BJ (cell line): ENCODE measurements at regions not wholly inside any gene's neighbourhood (a gene's known extent, or its start where the extent isn't known, plus 50 kb on each side); places are given as distances from the start of the nearest gene placed in this dataset.
"Not testable (repeated sequence)": the region's sequence is repeated elsewhere in the genome, so short reads cannot be mapped to it uniquely, and the experiment has no call there.

Experiments
- CTCF ChIA-PET: fragments of 350-600 bp; formaldehyde crosslinking; extraction: SDS; loops from one replicate; lab custom pipeline; 2021; ENCODE audit warnings: antibody characterized with exemption, inconsistent platforms; lab: Yijun Ruan, JAX
- POLR2A ChIA-PET: fragments of 300-600 bp; sonication (Branson Sonifier 250); formaldehyde crosslinking; extraction: SDS; loops from one replicate; lab custom pipeline; 2021; ENCODE audit warnings: antibody characterized with exemption; lab: Charles Lee
- DNase-seq: peaks from one replicate; pipeline ENCODE4 v3.0.0-alpha.2; 2011; ENCODE audit warnings: low read depth
- H3K27me3 ChIP-seq: 2 replicates; pipeline ENCODE4 v1.6.0; 2011; ENCODE audit warnings: low read length; ENCODE audit not compliant: control insufficient read depth, insufficient read depth
- H3K36me3 ChIP-seq: 2 replicates; pipeline ENCODE4 v1.5.1; 2011; ENCODE audit warnings: low read length; ENCODE audit not compliant: control insufficient read depth, insufficient read depth
- H3K4me3 ChIP-seq: 2 replicates; pipeline ENCODE4 v1.5.1; 2011; ENCODE audit warnings: low read depth, mild to moderate bottlenecking, control low read depth, low read length
- CTCF ChIP-seq: IDR thresholded peaks from 2 replicates; pipeline ENCODE4 v1.5.1; 2011; ENCODE audit warnings: low read depth, mild to moderate bottlenecking, control low read depth, inconsistent platforms, low read length, moderate library complexity; ENCODE audit not compliant: insufficient read depth

- DNase-seq, H3K4me3 ChIP-seq, H3K27me3 ChIP-seq, CTCF ChIA-PET, H3K36me3 ChIP-seq, POLR2A ChIA-PET: not testable (repeated sequence)
These were observed 357.3 kb upstream of the WSB1 start for GRCh38 chr17:26936645-26937044.

GRCh38 chr17:26937750-26938322, 356.1 kb upstream of the WSB1 start:
- H3K36me3 ChIP-seq, DNase-seq, POLR2A ChIA-PET, H3K4me3 ChIP-seq, CTCF ChIA-PET, H3K27me3 ChIP-seq: not testable (repeated sequence)

- H3K27me3 ChIP-seq, POLR2A ChIA-PET, H3K4me3 ChIP-seq, DNase-seq, H3K36me3 ChIP-seq: not testable (repeated sequence)
- CTCF ChIA-PET = interaction anchor here (0.7 kb wide), 1 partner anchor 256 kb away, joined by 3 read pairs; no protein-coding TSS in a partner anchor
These were observed 354.2 kb upstream of the WSB1 start for GRCh38 chr17:26939755-26940154.

GRCh38 chr17:26940587-26940986, 353.3 kb upstream of the WSB1 start:
- H3K4me3 ChIP-seq, DNase-seq, H3K36me3 ChIP-seq, H3K27me3 ChIP-seq, CTCF ChIA-PET, POLR2A ChIA-PET: not testable (repeated sequence)

- Histone ChIP-seq H3K27me3 (no peaks in the 10 kb centered on the region), H3K36me3 (no peaks in the 10 kb centered on the region), H3K4me3 (no peak overlapping the region)
- no peak for DNase-seq
- TF ChIP-seq CTCF = no peak
- ChIA-PET POLR2A (no interaction called here), CTCF (no interaction called here)
These were observed 331.4 kb upstream of the WSB1 start for GRCh38 chr17:26962255-26963162.

- POLR2A ChIA-PET = no interaction called here
- H3K36me3 ChIP-seq = no peaks in the 10 kb centered on the region
These were observed 330.8 kb upstream of the WSB1 start for GRCh38 chr17:26963163-26963503.

GRCh38 chr17:26965898-26966624, 327.9 kb upstream of the WSB1 start:
- H3K36me3 ChIP-seq, POLR2A ChIA-PET, CTCF ChIA-PET, DNase-seq, H3K4me3 ChIP-seq, H3K27me3 ChIP-seq: not testable (repeated sequence)

More at GRCh38 chr17:26963163-26963503, 330.8 kb upstream of the WSB1 start:
- Histone ChIP-seq H3K4me3 (no peak overlapping the region), H3K27me3 (no peaks in the 10 kb centered on the region)
- CTCF ChIA-PET = no interaction called here
- DNase-seq = no peak
- no peak for TF ChIP-seq CTCF

- DNase-seq, POLR2A ChIA-PET: not testable (repeated sequence)
These were observed 327.2 kb upstream of the WSB1 start for GRCh38 chr17:26966625-26967179.

GRCh38 chr17:26981845-26982425, 312.0 kb upstream of the WSB1 start:
- POLR2A ChIA-PET, H3K4me3 ChIP-seq, CTCF ChIA-PET, H3K27me3 ChIP-seq, H3K36me3 ChIP-seq, DNase-seq: not testable (repeated sequence)

More at GRCh38 chr17:26966625-26967179, 327.2 kb upstream of the WSB1 start:
- H3K36me3 ChIP-seq, H3K4me3 ChIP-seq, H3K27me3 ChIP-seq, CTCF ChIA-PET: not testable (repeated sequence)

- CTCF ChIA-PET, DNase-seq, POLR2A ChIA-PET, H3K36me3 ChIP-seq, H3K27me3 ChIP-seq, H3K4me3 ChIP-seq: not testable (repeated sequence)
These were observed 311.4 kb upstream of the WSB1 start for GRCh38 chr17:26982563-26982962.
